Effector CD4-positive, alpha-beta T cell (primary cell): ENCODE measurements at regions not wholly inside any gene's neighbourhood (a gene's known extent, or its start where the extent isn't known, plus 50 kb on each side); places are given as distances from the start of the nearest gene placed in this dataset.
A peak's percentile ranks its signal among the peaks of the same experiment; 100 is the strongest.
"Not testable (repeated sequence)": the region's sequence is repeated elsewhere in the genome, so short reads cannot be mapped to it uniquely, and the experiment has no call there.

Experiments
- DNase-seq: peaks from one replicate; pipeline ENCODE4 v3.0.0-alpha.2; 2020

DNA sequence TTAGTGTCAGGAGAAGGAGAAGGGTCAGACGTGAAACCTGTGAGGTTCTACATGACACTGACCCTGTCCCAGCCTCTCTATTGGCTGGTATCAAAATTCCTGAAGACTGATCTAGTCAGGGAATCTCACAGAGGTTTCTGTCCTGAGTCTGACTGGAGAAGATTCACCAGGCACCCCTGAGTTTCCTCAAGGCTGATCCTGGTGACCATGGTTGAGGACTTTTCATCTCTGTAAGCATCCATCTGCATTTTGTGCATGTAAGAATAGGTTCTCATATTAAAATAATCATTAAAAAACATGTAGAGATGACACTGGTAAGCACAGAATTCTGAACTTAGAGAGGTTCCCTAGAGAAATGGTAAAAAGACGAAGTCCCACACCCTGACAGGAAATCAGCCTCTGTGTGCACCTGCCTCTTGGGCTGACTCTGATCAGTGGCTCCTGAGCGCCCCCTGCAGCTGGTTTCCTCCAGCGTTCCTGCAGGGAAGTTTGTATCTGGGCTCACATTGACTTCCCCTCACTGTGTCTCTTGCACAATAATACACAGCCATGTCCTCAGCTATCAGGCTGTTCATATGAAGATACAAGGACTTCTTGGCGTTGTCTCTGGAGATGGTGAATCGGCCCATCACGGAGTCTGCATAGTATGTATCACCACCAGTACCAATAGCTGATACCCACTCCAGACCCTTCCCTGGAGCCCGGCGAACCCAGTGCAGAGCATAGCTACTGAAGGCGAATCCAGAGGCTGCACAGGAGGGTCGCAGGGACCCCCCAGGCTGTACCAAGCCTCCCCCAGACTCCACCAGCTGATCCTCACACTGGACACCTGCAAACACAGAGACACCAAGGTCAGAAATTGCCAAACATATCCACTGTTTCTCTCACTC, 991.9 kb downstream of the TMEM121 start:
- DNase-seq, result peak; percentile 73

DNA sequence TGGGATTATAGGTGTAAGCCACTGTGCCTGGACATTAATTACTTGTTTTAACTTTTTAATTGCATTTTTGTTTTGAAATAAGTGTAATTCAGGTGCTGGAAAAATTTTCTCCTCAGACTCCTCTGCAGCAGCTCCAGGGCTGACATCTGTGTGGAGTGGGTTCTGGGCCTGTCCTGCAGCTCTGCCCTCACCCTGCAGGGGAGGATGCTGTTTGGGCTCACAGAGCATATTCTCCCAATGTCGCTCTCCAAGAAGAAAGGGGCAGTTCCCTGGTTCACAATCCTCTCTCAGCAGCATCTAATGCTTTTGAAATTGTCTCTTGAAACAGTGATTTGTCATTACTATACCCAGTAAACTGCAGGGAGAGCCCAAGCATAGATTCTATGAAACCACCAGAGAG, 995.7 kb downstream of the TMEM121 start:
- DNase-seq, result not testable (repeated sequence)

DNA sequence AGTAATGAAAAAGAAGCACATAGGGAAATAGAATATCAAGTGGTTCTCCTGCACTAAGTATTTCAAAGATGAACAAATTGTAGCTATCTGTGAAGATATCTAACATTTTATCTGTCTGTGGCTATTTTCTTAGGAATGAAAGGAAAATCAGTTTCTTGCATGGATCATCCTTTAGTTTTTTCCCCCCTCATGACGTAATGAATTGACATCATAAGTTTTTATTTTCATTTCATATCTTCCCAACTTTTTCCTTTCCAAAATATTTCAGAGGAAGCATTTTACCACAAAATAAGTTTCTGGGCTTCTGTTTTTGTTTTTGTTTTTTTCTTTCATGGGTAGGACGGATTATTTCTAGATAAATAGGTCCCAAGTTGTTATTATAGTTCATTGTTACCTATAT, 996.6 kb downstream of the TMEM121 start:
- DNase-seq, result no peak

DNA sequence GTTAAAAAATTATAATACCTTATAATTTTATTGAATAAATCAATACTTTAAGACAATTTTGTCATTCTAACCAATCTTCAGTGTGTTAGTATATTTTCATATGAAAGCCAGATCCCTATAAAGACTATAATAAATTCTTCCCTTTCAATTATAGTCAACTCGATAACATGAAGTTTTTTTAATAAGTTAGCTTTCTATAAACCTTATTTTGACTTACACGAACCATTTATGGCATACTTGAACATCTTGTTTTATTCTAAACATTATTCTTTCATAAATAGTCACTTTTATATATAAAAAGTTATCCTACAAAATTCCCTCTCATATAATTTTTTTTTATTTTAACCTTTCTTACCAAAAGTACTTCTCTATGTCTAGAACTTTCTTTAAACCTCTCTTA, 1002.3 kb downstream of the TMEM121 start:
- DNase-seq, result no peak

DNA sequence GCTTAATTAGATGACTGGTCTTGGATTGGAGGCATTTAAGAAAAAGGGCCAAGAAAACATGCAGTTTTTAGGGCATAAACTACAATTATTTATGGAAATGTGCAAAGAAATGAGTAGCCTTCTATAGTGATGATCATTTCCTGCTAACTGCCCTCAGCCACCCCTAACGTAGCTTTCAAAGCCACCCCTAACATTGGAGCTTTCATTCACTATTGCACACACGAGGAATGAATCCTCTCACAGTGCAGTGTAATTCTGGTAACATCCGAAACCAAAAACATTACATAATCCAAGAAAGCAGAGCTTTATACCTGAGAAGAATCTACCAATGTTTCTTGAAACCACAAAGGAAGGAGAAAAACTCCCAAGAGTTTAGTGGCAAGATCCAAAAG, 1003.6 kb downstream of the TMEM121 start:
- no peak for DNase-seq

DNA sequence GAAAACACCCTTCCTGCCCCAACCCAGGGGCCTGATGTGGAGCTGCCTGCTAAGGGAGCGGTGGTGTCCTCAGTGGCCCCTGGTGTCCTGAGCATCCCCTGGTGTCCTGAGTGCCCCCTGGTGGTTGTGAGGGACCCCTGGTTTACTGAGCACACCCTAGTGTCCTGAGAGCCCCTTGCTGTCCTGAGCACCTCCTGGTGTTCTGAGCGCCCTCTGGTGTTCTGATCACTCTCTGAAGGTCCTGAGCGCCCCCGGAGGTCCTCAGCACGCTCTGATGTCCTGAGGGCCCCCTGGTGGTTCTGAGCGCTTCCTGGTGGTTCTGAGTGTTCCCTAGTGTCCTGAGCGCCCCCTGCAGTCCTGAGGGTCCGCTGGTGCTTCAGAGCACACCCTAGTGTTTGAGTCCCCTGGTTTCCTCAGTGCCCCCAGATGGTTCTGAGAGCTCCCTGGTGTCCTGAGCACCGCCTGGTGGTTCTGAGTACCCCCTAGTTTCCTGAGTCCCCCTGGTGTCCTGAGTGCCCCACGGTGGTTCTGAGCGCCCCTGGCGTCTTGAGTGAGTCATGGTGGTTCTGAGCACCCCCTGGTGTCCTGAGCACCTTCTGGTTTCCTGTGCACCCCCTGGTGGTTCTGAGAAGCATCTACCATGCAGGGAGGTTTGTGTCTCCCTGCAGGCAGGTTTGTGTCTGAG, 1004.2 kb downstream of the TMEM121 start:
- DNase-seq, result peak; percentile 16

DNA sequence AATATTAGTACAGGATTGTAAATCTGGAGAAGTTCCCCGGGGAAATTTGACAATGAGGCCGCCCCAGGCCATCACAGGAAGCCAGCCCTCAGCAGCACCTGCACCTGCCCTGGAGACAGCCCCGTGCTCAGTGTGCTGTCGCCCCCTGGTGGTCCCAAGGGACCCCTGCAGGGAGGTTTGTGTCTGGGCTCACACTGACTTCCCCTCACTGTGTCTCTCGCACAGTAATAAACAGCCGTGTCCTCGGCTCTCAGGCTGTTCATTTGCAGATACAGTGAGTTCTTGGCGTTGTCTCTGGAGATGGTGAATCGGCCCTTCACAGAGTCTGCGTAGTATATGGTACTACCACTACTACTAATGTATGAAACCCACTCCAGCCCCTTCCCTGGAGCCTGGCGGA, 1011.2 kb downstream of the TMEM121 start:
- not testable (repeated sequence) for DNase-seq

DNA sequence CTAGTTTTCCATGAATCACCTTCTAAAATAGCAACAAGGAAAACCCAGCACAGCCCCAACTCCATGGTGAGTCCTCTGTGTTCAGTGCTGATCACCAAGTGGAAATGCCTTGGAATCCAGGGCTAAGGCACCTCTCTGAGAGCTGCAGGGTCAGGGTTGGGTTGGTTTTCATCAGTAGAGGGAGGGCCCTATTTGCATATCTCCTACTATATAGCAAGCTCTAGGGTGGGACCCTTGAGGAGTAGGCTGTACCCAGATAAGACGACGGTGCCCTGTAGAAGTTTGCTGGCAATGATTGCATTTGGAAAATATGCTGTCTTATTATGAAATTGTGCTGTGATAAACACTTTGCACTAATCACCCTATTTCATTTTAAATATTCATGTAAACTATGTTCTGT, 1011.8 kb downstream of the TMEM121 start:
- no peak for DNase-seq

DNA sequence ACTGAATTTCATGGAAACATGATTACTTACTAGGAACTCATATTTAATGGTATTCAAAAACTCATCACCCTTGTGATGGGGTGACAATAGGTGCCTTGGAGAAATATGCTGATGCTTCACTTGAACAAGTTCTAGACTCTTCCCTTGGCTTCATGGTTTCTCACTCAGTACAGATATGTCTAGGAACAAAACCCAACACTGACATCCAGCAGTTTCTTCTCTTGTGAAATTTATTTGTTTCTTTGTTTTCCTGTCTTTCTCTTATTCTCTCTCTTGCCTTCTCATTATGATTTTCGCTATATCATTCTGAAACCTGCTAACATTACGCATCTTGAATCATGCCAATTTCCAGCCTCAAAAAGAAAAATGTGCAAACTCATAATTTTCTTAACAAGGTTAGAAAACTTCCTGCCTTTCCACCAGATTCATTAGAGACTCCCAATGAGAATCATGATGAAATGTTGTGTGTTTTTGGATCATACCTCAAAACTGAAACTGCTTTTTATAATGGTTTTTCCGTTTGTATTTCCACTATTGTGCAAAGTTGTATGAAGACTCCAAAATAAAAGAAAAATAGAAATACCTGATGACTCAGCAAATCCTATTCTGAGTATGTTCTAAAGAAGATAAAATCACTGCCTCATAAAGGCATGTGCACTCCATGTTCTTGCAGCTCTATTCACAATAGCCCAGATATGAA, 1021.5 kb downstream of the TMEM121 start:
- DNase-seq, result no peak

DNA sequence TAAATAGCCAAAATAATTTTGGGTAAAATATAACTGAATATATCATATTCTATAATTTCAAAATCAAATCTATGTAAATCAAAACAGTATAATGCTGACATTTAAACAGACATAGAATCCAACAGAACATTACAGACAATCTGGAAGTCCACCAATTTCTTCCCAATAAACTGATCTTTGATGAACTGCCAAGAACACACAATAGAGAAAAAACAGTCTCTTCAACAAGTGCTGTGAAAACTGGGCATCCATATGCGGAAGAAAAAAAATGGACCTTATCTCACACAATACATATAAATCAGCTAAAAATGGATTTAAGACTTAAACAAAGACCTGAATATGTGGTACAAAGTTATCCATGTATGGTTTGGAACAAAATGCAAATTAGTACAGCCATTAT, 1022.7 kb downstream of the TMEM121 start:
- no peak for DNase-seq

DNA sequence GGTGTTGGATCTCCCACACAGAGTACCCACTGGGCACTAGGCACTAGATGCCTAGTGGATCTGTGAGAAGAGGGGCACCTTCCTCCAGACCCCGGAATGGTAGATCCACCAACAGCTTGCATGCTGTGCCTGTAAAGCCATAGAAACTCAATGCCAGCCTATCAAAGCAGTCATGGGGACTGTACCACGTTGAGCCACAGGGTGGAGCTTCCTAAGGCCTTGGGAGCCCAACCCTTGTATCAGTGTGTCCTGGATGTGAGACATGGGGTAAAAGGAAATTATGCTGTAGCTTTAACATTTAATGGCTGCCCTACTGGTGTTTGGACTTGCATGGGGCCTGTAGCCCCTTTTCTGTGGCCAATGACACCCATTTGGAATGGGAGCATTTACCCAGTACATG, 1024.9 kb downstream of the TMEM121 start:
- DNase-seq, result no peak

DNA sequence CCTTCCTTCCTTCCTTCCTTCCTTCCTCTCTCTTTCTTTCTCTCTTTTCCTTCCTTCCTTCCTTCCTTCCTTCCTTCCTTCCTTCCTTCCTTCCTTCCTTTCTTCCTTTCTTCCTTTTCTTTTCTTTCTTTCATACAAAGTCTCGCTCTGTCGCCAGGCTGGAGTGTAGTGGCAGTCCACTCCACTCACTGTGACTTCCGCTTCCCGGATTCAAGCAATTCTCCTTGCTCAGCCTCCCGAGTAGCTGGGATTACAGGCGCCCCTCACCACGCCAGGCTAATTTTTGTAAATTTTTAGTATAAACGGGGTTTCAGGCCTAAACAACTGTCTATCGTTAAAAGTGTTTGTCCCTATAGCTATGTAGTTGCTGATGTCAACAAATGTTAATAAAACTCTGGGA, 1029.8 kb downstream of the TMEM121 start:
- DNase-seq, result not testable (repeated sequence)

DNA sequence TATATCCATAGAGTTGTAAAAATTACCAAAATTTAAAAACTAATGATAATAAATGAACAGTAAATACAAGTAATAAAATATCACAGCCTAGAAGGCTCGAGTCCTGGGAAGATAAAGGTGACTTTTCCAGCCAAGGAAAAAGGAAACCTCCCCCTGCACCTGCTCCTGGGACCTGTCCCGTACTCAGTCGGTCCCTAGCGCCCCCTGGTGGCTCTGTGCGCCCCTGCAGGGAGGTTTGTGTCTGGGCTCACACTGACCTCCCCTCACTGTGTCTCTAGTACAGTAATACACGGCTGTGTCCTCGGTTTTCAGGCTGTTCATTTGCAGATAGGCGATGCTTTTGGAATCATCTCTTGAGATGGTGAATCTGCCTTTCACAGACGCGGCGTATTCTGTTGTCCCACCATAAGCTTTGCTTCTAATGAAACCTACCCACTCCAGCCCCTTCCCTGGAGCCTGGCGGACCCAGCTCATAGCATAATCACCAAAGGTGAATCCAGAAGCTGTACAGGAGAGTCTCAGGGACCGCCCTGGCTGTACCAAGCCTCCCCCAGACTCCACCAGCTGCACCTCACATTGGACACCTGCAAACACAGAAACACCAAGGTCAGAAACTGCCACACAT, 1030.4 kb downstream of the TMEM121 start:
- DNase-seq, result peak; percentile 64

DNA sequence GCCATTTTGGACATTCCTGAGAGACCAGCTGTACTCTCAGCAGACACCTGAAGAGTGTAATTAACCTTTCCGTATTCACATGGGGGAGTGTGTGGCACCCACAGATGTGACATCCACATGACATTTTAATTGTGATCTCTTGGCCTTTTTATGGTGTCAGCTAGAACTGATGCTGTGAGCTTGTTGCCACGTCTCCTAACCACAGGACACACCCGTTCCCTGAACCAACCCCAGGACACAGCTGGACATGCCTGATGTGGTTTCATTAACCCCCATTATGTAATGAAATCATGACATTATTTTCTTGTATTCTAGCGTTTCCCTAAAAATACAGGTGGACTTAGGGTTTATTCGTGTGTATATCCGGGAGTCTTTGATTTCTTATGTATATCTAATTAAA, 1036.1 kb downstream of the TMEM121 start:
- no peak for DNase-seq

DNA sequence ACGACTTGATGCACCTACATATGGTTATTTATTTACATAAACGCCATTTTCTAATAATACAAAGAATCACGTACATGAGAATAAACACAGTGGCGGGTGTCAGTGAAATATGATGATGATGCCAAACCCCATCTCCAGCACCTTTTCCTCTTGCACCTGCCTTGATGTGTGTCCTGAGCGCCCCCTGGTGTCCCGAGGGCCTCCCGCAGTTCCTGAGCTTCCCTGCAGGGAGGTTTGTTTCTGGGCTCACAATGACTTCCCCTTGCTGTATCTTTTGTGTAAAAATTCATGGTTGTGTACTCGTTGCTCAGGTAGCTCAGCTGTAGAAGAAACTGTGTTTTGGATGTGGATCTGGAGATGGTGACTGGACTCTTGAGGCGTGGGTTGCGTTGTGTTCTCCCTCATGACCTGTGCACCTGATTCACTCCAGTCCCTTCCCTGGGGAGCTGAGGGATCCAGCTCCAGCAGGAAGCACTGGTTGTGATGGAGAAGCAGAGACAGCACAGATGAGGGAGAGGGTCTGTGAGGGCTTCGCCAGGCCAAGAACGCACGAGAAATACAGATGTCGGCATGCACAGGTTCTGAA, 1037.8 kb downstream of the TMEM121 start:
- peak; percentile 50 for DNase-seq

DNA sequence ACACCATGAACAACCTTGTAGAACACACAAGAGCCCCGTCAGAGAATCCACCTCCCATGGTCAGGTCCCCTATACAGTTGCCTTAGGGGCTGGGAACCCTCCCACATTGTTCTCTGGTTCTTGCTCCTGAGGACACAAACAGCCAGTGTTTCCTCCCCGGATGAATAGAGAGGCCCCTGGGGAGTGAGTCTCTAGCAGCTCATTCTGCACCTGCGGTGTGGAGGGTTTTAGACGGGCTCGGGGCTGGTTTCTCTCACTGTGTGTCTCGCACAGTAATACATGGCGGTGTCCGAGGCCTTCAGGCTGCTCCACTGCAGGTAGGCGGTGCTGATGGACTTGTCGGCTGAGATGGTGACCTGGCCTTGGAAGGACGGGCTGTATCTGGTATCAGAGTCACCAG, 1052.1 kb downstream of the TMEM121 start:
- no peak for DNase-seq

DNA sequence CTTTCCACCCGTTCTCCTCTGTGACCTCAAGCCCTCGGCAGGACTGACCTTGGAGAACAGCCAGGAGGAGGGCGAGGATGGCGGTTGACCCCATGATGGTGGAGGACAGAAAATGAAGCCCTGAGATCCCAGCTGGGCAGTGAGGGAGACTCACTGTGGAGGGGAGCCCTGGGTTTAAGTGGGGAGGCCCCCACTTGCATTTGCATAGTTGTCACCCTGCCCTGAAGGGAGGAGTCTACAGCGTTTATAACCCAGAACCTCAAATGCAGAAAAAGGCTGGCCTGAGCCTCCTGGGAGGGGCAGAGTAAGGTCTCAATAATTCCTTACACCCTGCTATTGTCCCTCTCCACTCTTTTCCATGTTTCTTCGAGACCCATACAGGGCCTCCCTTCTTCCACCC, 1052.7 kb downstream of the TMEM121 start:
- no peak for DNase-seq

DNA sequence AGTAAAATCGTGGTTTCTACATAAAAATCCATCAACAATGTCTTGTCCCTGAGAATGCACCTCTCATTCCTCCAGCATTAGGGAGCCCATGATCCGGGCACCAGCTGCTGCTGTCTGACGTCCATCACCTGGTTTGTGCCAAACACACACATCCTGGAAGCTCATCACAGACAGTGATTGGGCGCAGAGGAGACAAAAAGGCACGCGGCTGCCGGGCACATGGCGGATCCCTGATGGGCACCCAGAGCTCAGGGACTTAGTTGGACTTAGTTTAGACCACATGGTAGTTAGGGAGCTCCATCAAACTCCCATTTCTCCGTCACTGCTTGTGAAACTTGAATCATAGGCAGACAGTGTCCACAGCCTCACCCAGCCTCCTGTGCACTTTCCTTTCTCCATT, 1059.3 kb downstream of the TMEM121 start:
- DNase-seq, result no peak

DNA sequence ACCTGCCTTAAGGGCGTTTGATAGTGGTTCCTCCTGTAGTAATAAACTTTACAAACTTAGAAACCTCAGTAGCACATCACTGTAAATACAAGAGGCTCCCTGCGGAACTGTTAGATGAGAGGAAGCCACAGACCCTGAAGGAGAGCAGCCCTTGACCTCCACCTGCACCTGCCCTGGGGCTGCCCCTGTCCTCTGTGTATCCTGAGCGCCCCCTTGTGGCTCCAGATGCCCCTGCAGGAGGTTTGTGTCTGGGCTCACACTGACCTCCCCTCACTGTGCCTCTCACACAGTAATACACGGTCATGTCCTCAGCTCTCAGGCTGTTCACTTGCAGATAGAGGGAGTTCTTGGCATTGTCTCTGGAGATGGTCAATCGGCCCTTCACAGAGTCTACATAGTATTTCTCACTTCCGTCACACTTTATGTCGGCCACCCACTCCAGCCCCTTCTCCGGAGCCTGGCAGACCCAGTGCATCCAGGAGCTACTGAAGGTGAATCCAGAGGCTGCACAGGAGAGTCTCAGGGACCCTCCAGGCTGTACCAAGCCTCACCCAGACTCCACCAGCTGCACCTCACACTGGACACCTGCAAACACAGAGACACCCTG, 1059.8 kb downstream of the TMEM121 start:
- peak; percentile 48 for DNase-seq

DNA sequence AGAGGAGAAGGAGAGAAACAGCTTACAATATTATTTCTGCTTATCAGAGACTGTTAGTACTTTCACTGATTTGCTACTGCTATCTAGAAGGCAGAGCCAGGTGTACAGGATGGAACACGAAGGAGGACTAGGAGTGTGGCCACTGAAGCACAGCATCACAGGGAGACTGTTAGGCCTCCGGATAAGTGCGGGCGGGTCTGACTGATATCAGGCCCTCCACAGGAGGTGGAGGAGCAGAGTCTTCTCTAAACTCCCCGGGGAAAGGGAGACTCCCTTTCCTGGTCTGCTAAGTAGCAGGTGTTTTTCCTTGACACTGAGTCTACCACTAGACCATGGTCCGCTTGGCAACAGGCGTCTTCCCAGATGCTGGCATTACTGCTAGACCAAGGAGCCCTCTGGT, 1065.2 kb downstream of the TMEM121 start:
- not testable (repeated sequence) for DNase-seq

DNA sequence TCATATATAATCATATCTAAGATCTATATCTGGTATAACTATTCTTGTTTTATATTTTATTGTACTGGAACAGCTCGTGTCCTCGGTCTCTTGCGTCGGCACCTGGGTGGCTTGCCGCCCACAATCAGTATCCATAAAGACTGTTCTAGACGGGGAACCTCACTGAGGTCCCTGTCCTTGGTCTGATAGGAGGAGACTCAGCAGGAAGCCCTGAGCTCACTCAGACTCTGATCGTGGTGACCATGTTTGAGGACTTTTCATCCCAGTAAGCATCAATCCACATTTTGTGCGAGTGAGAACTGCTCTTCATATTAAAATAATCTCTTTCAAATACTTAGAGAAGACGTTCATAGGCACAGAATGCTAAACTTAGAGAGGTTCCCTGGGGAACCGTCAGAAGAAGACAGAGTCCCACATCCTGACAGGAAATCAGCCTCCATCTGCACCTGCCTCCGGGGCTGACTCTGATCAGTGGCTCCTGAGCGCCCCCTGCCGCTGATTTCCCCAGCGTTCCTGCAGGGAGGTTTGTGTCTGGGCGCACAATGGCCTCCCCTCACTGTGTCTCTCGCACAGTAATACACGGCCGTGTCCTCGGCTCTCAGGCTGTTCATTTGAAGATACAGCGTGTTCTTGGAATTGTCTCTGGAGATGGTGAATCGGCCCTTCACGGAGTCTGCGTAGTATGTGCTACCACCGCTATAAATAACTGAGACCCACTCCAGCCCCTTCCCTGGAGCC, 1065.9 kb downstream of the TMEM121 start:
- not testable (repeated sequence) for DNase-seq

DNA sequence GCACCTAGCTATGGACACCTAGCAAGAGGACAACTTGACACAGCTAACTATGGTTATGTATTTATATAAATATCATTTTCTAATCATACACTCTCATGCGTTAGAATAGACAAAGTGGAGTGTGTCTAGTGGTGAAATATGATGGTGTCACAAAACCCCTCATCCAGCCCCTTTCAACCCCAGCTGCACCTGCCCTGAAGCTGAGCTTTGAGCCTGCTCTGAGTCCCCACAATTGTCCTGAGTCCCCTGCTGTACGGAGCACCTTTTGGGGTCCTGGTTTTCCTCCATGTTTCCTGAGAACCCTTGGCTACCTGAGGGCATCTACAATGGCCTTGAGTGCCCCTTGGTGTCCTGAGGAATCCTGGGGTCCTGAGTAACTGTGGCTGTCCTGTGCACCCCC, 1072.8 kb downstream of the TMEM121 start:
- DNase-seq, result no peak
